ENCODE measurements at regions not wholly inside any gene's neighbourhood (a gene's known extent, or its start where the extent isn't known, plus 50 kb on each side); places are given as distances from the start of the nearest gene placed in this dataset.
"Not testable (repeated sequence)": the region's sequence is repeated elsewhere in the genome, so short reads cannot be mapped to it uniquely, and the experiment has no call there.

DNA sequence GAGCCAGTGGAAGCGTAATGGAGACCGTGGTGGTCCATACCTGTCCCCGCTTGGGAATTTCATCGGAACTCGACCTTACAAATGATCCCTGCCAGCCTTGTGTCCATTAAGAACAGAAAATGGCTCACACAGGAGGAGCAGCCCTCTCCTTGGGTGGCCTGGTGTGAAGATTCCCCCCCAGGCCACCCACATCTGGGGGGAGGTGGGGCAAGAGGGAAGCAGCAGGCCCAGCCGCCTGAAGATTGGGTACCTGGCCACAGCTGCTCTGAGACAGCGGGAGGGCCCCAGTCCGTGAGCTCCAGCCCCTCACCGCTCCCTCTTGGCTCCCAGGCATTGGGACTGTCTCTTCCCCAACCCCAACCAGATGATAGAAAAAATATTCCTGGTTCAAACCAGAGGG is 277.8 kb upstream of the FOXF1 start:
- no TSS peak for BruUV-seq (replicated peaks)
- Histone ChIP-seq H3K27ac (ENCODE audit: control insufficient read depth, insufficient read depth) (no peak overlapping the region), H3K36me3 (ENCODE audit: control insufficient read depth in 2 of 2, insufficient read depth in 2 of 2, low read length in 1 of 2) (no peaks in the 10 kb centered on the region), H2AFZ (ENCODE audit: control insufficient read depth, low read depth, low read length) (no peak overlapping the region), H3K4me1 (ENCODE audit: control insufficient read depth, insufficient read depth, low read length) (no peaks in the 10 kb centered on the region), H3K27me3 (replicated peaks in 1 of 2; ENCODE audit: control insufficient read depth in 2 of 2, insufficient read depth in 2 of 2, low read length in 1 of 2) (peaks cover 0 to 1% of the 10 kb centered on the region in 2 experiments; a peak in 2 of 4 replicates), H4K20me1 (ENCODE audit: control insufficient read depth, insufficient read depth) (no peaks in the 10 kb centered on the region), H3K9me3 (replicated peaks; ENCODE audit: control insufficient read depth, insufficient read depth, low read length) (no peaks in the 10 kb centered on the region; the same call in 2 of the 3 replicates), H3K9ac (ENCODE audit: control insufficient read depth, insufficient read depth, low read length) (no peak overlapping the region), H3K4me2 (ENCODE audit: control insufficient read depth, insufficient read depth) (no peak overlapping the region), H3K79me2 (ENCODE audit: control insufficient read depth, insufficient read depth, low read length) (no peaks in the 10 kb centered on the region), H3K4me3 (no peak overlapping the region)
- SMC1A ChIA-PET (ENCODE audit: uncharacterized antibody, unreplicated experiment), result no interaction called here
- no peak for DNase-seq (ENCODE audit: low read depth, low spot score)
- intact Hi-C loops (cut with micrococcal nuclease; ENCODE audit: unreplicated experiment) (no loop called here), in situ Hi-C loops (cut with MboI) (no loop called here)
- POLR2A ChIA-PET, result no interaction called here
- no peak for TF ChIP-seq ZNF24 (IDR thresholded peaks at IDR 0.05)
- TF ChIP-seq NR2F1 (conservative IDR thresholded peaks at IDR 0.05), result no peak
- no peak for TF ChIP-seq KAT2A (conservative IDR thresholded peaks at IDR 0.05; ENCODE audit: control insufficient read depth, low read depth, low read length)
- TF ChIP-seq CBFB (IDR thresholded peaks at IDR 0.05; ENCODE audit: low read depth), result no peak
- TF ChIP-seq BCL11A (IDR thresholded peaks at IDR 0.05; ENCODE audit: low read depth, low read length), result no peak
- no peak for TF ChIP-seq SREBF2 (IDR thresholded peaks at IDR 0.05; ENCODE audit: low read length)
- TF ChIP-seq CREB1 (IDR thresholded peaks at IDR 0.05; ENCODE audit: low read depth), result no peak
- no peak for TF ChIP-seq NKRF (conservative IDR thresholded peaks at IDR 0.05)
- no peak for TF ChIP-seq FOXM1 (IDR thresholded peaks at IDR 0.05; ENCODE audit: low read depth, low read length)
- TF ChIP-seq BRCA1 (IDR thresholded peaks at IDR 0.05; ENCODE audit: low read depth, low read length), result no peak
- TF ChIP-seq WRNIP1 (IDR thresholded peaks at IDR 0.05; ENCODE audit: borderline replicate concordance, low read depth, low read length), result no peak
- RAD21 ChIA-PET (ENCODE audit: unreplicated experiment), result no interaction called here
- WGBS (ENCODE audit: insufficient coverage, insufficient replicate concordance, low lambda C conversion rate, missing lambda C conversion rate), result 40% methylated on average over 6 of the region's 9 CpGs
- ATAC-seq, result no peak
- FAIRE-seq, result no peak
- CTCF ChIA-PET, result no interaction called here

- H3K27me3 ChIP-seq (replicated peaks in 1 of 2; ENCODE audit: control insufficient read depth in 2 of 2, insufficient read depth in 2 of 2, low read length in 1 of 2); H3K4me2 ChIP-seq (ENCODE audit: control insufficient read depth, insufficient read depth); SMC1A ChIA-PET (ENCODE audit: uncharacterized antibody, unreplicated experiment); H3K4me3 ChIP-seq; DNase-seq (ENCODE audit: low read depth, low spot score); in situ Hi-C loops (cut with MboI); H3K36me3 ChIP-seq (ENCODE audit: control insufficient read depth in 2 of 2, insufficient read depth in 2 of 2, low read length in 1 of 2); POLR2A ChIA-PET; FAIRE-seq; BruUV-seq (replicated peaks); ATAC-seq; H3K9me3 ChIP-seq (replicated peaks; ENCODE audit: control insufficient read depth, insufficient read depth, low read length); H4K20me1 ChIP-seq (ENCODE audit: control insufficient read depth, insufficient read depth); H2AFZ ChIP-seq (ENCODE audit: control insufficient read depth, low read depth, low read length); H3K79me2 ChIP-seq (ENCODE audit: control insufficient read depth, insufficient read depth, low read length); H3K9ac ChIP-seq (ENCODE audit: control insufficient read depth, insufficient read depth, low read length); H3K4me1 ChIP-seq (ENCODE audit: control insufficient read depth, insufficient read depth, low read length); H3K27ac ChIP-seq (ENCODE audit: control insufficient read depth, insufficient read depth); RAD21 ChIA-PET (ENCODE audit: unreplicated experiment); CTCF ChIA-PET; intact Hi-C loops (cut with micrococcal nuclease; ENCODE audit: unreplicated experiment): not testable (repeated sequence)
- 37% methylated on average over 6 of the region's 15 CpGs for WGBS (ENCODE audit: insufficient coverage, insufficient replicate concordance, low lambda C conversion rate, missing lambda C conversion rate)
Measured at GRCh38 chr16:86233506-86233905, 276.8 kb upstream of the FOXF1 start.

All from GM12878 (cell line).